ENCODE measurements at regions not wholly inside any gene's neighbourhood (a gene's known extent, or its start where the extent isn't known, plus 50 kb on each side); places are given as distances from the start of the nearest gene placed in this dataset.

- TF ChIP-seq, protein P1, sequence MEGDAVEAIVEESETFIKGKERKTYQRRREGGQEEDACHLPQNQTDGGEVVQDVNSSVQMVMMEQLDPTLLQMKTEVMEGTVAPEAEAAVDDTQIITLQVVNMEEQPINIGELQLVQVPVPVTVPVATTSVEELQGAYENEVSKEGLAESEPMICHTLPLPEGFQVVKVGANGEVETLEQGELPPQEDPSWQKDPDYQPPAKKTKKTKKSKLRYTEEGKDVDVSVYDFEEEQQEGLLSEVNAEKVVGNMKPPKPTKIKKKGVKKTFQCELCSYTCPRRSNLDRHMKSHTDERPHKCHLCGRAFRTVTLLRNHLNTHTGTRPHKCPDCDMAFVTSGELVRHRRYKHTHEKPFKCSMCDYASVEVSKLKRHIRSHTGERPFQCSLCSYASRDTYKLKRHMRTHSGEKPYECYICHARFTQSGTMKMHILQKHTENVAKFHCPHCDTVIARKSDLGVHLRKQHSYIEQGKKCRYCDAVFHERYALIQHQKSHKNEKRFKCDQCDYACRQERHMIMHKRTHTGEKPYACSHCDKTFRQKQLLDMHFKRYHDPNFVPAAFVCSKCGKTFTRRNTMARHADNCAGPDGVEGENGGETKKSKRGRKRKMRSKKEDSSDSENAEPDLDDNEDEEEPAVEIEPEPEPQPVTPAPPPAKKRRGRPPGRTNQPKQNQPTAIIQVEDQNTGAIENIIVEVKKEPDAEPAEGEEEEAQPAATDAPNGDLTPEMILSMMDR (IDR thresholded peaks at IDR 0.05; ENCODE audit: low read depth, low read length), result no peak
- no peak for TF ChIP-seq EZH2phosphoT487 (IDR thresholded peaks at IDR 0.05; ENCODE audit: low read depth)
These were observed 89.8 kb downstream of the C16orf95 start for GRCh38 chr16:87227296-87227951.
